Peyer's patch (tissue), 4 donors: ENCODE measurements at regions not wholly inside any gene's neighbourhood (a gene's known extent, or its start where the extent isn't known, plus 50 kb on each side); places are given as distances from the start of the nearest gene placed in this dataset.

Source experiments
- DNase-seq, 3 donors: peaks; one replicate each; pipeline ENCODE4 v3.0.0-alpha.2; 2017 to 2019
- H3K27ac ChIP-seq, 4 donors: fragments of 200-600 bp; sonication (generic); one replicate each; pipeline ENCODE4 v1.5.1; 2016 to 2019
- H3K27me3 ChIP-seq, 2 donors: fragments of 200-600 bp; sonication (generic); one replicate each; pipeline ENCODE4 v1.5.1; 2019
- H3K36me3 ChIP-seq, 3 donors: fragments of 200-600 bp; sonication (generic); one replicate each; pipeline ENCODE4 v1.5.1; 2016 to 2019
- H3K4me1 ChIP-seq, 4 donors: fragments of 200-600 bp; sonication (generic); one replicate each; pipeline ENCODE4 v1.5.1; 2016 to 2019
- H3K4me3 ChIP-seq, 4 donors: fragments of 200-600 bp; sonication (generic); 1 replicate in 3 of 4; 2 replicates in 1 of 4; pipeline ENCODE4 v1.5.1; 2016 to 2019; ENCODE audit warnings: mild to moderate bottlenecking in 1 of 4
- H3K9me3 ChIP-seq, 4 donors: fragments of 200-600 bp; sonication (generic); one replicate each; pipeline ENCODE4 v1.5.1; 2016 to 2019; ENCODE audit warnings: mild to moderate bottlenecking in 1 of 4
- CTCF ChIP-seq, 6 experiments: fragments of 450-650 bp in 4 of 6; fragments of 200-600 bp in 2 of 6; sonication (generic) in 1 of 6; IDR thresholded peaks; one replicate each; pipeline ENCODE4 v1.5.1; 2017 to 2019; ENCODE audit warnings: antibody characterized with exemption in 6 of 6, mild to moderate bottlenecking in 3 of 6, moderate library complexity in 1 of 6
- POLR2A ChIP-seq, 2 donors: fragments of 450-650 bp; IDR thresholded peaks; one replicate each; pipeline ENCODE4 v1.5.1; 2017; ENCODE audit warnings: antibody characterized with exemption in 2 of 2, mild to moderate bottlenecking in 2 of 2, moderate library complexity in 2 of 2

GRCh38 chr1:14522926-14523241 lies 75.6 kb upstream of the KAZN start:
- no peaks in the 10 kb centered on the region for H3K36me3 ChIP-seq
- no peaks in the 10 kb centered on the region for H3K9me3 ChIP-seq
- no peaks in the 10 kb centered on the region for H3K27me3 ChIP-seq
- TF ChIP-seq CTCF (IDR thresholded peaks at IDR 0.05) (no peak), POLR2A (IDR thresholded peaks at IDR 0.05) (no peak)
- H3K4me3 ChIP-seq: no peak overlapping the region
- H3K27ac ChIP-seq: peak overlapping the region in 2 of 4 donors; percentile 41 to 58
- no peaks in the 10 kb centered on the region for H3K4me1 ChIP-seq
- DNase-seq: peak in 1 of 3 donors; percentile 49

GRCh38 chr1:14524826-14525636 lies 73.5 kb upstream of the KAZN start:
- H3K4me1 ChIP-seq: no peaks in the 10 kb centered on the region

GRCh38 chr1:14529475-14529874 lies 69.0 kb upstream of the KAZN start:
- no peaks in the 10 kb centered on the region for H3K9me3 ChIP-seq
- H3K27ac ChIP-seq: no peak overlapping the region
- no peaks in the 10 kb centered on the region for H3K27me3 ChIP-seq
- TF ChIP-seq POLR2A (IDR thresholded peaks at IDR 0.05) (no peak), CTCF (IDR thresholded peaks at IDR 0.05) (no peak)
- H3K4me3 ChIP-seq: no peak overlapping the region
- no peaks in the 10 kb centered on the region for H3K36me3 ChIP-seq
- H3K4me1 ChIP-seq: no peaks in the 10 kb centered on the region
- DNase-seq: no peak

More at GRCh38 chr1:14524826-14525636, 73.5 kb upstream of the KAZN start:
- no peak for TF ChIP-seq POLR2A (IDR thresholded peaks at IDR 0.05)
- TF ChIP-seq CTCF (IDR thresholded peaks at IDR 0.05): no peak
- no peaks in the 10 kb centered on the region for H3K9me3 ChIP-seq
- DNase-seq: no peak
- no peak overlapping the region for H3K4me3 ChIP-seq
- H3K27ac ChIP-seq: no peak overlapping the region
- no peaks in the 10 kb centered on the region for H3K36me3 ChIP-seq
- no peaks in the 10 kb centered on the region for H3K27me3 ChIP-seq

- TF ChIP-seq POLR2A (IDR thresholded peaks at IDR 0.05): no peak
- no peak for TF ChIP-seq CTCF (IDR thresholded peaks at IDR 0.05)
- no peak overlapping the region for H3K27ac ChIP-seq
- H3K9me3 ChIP-seq: no peaks in the 10 kb centered on the region
- H3K4me1 ChIP-seq: no peaks in the 10 kb centered on the region
- no peak overlapping the region for H3K4me3 ChIP-seq
- H3K36me3 ChIP-seq: no peaks in the 10 kb centered on the region
- no peak for DNase-seq
- no peaks in the 10 kb centered on the region for H3K27me3 ChIP-seq
Measured at GRCh38 chr1:14531519-14531918, 67.0 kb upstream of the KAZN start.

GRCh38 chr1:14535619-14536355 lies 62.7 kb upstream of the KAZN start:
- Histone ChIP-seq H3K4me3 (no peak overlapping the region), H3K36me3 (no peaks in the 10 kb centered on the region), H3K9me3 (no peaks in the 10 kb centered on the region), H3K4me1 (no peaks in the 10 kb centered on the region), H3K27me3 (no peaks in the 10 kb centered on the region), H3K27ac (no peak overlapping the region)
- no peak for TF ChIP-seq CTCF (IDR thresholded peaks at IDR 0.05)
- no peak for TF ChIP-seq POLR2A (IDR thresholded peaks at IDR 0.05)
- DNase-seq: no peak
